ENCODE measurements at regions not wholly inside any gene's neighbourhood (a gene's known extent, or its start where the extent isn't known, plus 50 kb on each side); places are given as distances from the start of the nearest gene placed in this dataset.

DNA sequence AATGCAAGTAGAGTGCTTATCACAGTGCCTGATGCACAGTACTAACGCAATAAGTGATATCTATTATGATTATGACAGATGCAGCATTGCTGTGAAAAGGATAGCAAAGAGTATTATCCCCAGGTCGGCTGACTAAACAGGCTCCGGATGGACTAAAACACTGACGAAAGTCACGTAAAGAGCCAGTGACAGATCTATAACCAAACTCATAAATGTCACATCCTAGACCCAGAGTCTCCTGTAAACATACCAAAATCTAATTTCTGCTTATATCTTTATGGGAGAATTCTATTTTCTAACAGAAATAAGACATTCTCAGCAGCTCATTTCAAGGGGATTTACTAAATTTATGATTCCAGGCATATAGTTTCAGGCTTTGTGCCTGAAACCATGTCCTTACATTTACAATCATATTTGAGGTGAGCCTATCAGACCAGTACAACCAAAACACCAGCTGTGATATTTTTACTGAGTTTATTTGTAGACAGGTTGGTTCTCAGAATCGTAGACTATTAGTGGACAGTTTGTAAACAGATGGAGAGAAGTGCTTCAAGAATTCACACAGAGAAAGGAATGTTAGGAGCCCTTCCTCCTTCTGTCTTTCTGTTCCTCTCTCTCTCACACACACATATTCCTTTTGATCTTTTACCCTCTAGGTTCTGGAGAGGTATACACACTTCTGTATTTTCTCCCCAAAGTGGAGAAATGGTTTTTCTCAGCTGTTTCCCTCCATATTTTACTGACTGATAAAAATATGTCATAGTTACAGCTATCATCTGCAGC is 52.4 kb upstream of the WDR26 start:
- Histone ChIP-seq H3K9me3 (ENCODE audit: low read depth) (no peaks in the 10 kb centered on the region), H3K36me3 (no peaks in the 10 kb centered on the region), H3K4me3 (no peak overlapping the region), H3K27me3 (no peaks in the 10 kb centered on the region), H3K27ac (no peak overlapping the region), H3K4me1 (ENCODE audit: low read depth) (no peaks in the 10 kb centered on the region)
- TF ChIP-seq, protein P1, sequence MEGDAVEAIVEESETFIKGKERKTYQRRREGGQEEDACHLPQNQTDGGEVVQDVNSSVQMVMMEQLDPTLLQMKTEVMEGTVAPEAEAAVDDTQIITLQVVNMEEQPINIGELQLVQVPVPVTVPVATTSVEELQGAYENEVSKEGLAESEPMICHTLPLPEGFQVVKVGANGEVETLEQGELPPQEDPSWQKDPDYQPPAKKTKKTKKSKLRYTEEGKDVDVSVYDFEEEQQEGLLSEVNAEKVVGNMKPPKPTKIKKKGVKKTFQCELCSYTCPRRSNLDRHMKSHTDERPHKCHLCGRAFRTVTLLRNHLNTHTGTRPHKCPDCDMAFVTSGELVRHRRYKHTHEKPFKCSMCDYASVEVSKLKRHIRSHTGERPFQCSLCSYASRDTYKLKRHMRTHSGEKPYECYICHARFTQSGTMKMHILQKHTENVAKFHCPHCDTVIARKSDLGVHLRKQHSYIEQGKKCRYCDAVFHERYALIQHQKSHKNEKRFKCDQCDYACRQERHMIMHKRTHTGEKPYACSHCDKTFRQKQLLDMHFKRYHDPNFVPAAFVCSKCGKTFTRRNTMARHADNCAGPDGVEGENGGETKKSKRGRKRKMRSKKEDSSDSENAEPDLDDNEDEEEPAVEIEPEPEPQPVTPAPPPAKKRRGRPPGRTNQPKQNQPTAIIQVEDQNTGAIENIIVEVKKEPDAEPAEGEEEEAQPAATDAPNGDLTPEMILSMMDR (IDR thresholded peaks at IDR 0.05; ENCODE audit: low read depth, low read length), result no peak
- no peak for DNase-seq (ENCODE audit: low read depth in 1 of 2, low spot score in 1 of 2)

DNA sequence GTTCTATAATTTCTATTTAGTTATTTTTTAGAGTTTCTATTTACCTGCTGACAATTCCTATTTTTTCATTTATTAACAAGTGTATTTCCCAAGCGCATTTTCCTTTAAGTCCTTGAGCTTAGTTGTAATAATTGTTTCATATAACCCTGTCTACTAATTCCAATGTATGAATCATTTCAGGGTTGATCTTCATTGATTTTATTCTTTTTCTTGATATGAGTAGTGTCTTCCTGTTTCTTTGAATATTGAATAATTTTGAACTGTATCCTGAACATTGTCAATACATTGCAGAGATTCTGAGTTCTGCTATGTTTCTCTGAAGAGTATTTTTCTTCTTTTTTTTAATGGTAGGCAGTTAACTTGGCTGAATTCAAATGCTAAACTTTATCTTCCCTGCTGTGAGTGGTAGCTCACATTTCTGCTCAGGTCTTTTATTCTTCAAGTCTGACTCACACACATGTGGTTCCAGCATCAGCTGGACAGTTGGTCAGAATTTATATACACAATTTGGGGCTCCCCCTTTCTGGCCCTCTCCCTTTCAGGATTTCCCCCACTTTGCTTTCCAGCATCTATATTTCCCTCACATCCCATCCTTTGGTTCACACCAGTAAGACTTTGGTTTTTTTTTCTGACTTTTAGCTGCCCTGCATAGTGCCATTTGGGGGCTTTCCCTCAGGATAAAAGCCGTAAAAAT is 54.4 kb upstream of the WDR26 start:
- no peak overlapping the region for H3K27ac ChIP-seq
- no peaks in the 10 kb centered on the region for H3K9me3 ChIP-seq (ENCODE audit: low read depth)
- no peaks in the 10 kb centered on the region for H3K36me3 ChIP-seq
- no peaks in the 10 kb centered on the region for H3K27me3 ChIP-seq
- TF ChIP-seq, protein P1 (IDR thresholded peaks at IDR 0.05; ENCODE audit: low read depth, low read length), result no peak
- no peaks in the 10 kb centered on the region for H3K4me1 ChIP-seq (ENCODE audit: low read depth)
- DNase-seq (ENCODE audit: low read depth in 1 of 2, low spot score in 1 of 2), result no peak
- no peak overlapping the region for H3K4me3 ChIP-seq

GRCh38 chr1:224489534-224490365 is 55.2 kb upstream of the WDR26 start:
- no peak for DNase-seq (ENCODE audit: low read depth in 1 of 2, low spot score in 1 of 2)
- Histone ChIP-seq H3K4me1 (ENCODE audit: low read depth) (no peaks in the 10 kb centered on the region), H3K36me3 (no peaks in the 10 kb centered on the region), H3K9me3 (ENCODE audit: low read depth) (no peaks in the 10 kb centered on the region), H3K27ac (no peak overlapping the region), H3K4me3 (no peak overlapping the region), H3K27me3 (no peaks in the 10 kb centered on the region)
- TF ChIP-seq, protein P1 (IDR thresholded peaks at IDR 0.05; ENCODE audit: low read depth, low read length), result no peak

- TF ChIP-seq, protein P1 (IDR thresholded peaks at IDR 0.05; ENCODE audit: low read depth, low read length), result no peak
- Histone ChIP-seq H3K4me1 (ENCODE audit: low read depth) (no peaks in the 10 kb centered on the region), H3K27me3 (no peaks in the 10 kb centered on the region), H3K4me3 (no peak overlapping the region), H3K36me3 (no peaks in the 10 kb centered on the region), H3K27ac (no peak overlapping the region), H3K9me3 (ENCODE audit: low read depth) (no peaks in the 10 kb centered on the region)
- DNase-seq (ENCODE audit: low read depth in 1 of 2, low spot score in 1 of 2), result peak in 1 of 2 donors; percentile 63
Observed at GRCh38 chr1:224490549-224491537, 56.2 kb upstream of the WDR26 start.
